ENCODE measurements at regions not wholly inside any gene's neighbourhood (a gene's known extent, or its start where the extent isn't known, plus 50 kb on each side); places are given as distances from the start of the nearest gene placed in this dataset.

GRCh38 chr1:234702342-234703000, 92.5 kb upstream of the IRF2BP2 start:
- Histone ChIP-seq H3K9ac (ENCODE audit: low read length) (no peak overlapping the region), H4K20me1 (ENCODE audit: control insufficient read depth, insufficient read depth, low read length, poor library complexity, severe bottlenecking) (no peaks in the 10 kb centered on the region), H3K4me1 (ENCODE audit: control insufficient read depth in 2 of 2, insufficient read depth in 2 of 2, low read length in 2 of 2) (no peaks in the 10 kb centered on the region), H3K79me2 (ENCODE audit: control insufficient read depth, insufficient read depth, low read length) (no peaks in the 10 kb centered on the region), H3K27ac (ENCODE audit: low read length in 2 of 2) (no peak overlapping the region), H3K4me3 (ENCODE audit: control extremely low read depth in 1 of 5, extremely low read depth in 1 of 5, insufficient read depth in 1 of 5, low read depth in 2 of 5, low read length in 4 of 5) (no peak overlapping the region), H3K4me2 (replicated peaks; ENCODE audit: low read depth, low read length, poor library complexity, severe bottlenecking) (no peak overlapping the region), H3K27me3 (replicated peaks in 1 of 4; ENCODE audit: control extremely low read depth in 1 of 4, control insufficient read depth in 3 of 4, insufficient read depth in 4 of 4, low read length in 3 of 4) (no peaks in the 10 kb centered on the region), H3K36me3 (replicated peaks in 1 of 2; ENCODE audit: control extremely low read depth in 1 of 2, control insufficient read depth in 1 of 2, extremely low read depth in 1 of 2, insufficient read depth in 2 of 2, low read length in 1 of 2) (no peaks in the 10 kb centered on the region), H2AFZ (ENCODE audit: insufficient read depth, low read depth, low read length, poor library complexity, severe bottlenecking) (no peak overlapping the region), H3K9me3 (ENCODE audit: control extremely low read depth in 1 of 3, control insufficient read depth in 2 of 3, insufficient read depth in 1 of 3, low read length in 2 of 3) (no peaks in the 10 kb centered on the region)
- TF ChIP-seq CTCF (IDR thresholded peaks at IDR 0.05) = no peak
- TF ChIP-seq EZH2 (IDR thresholded peaks at IDR 0.05; ENCODE audit: borderline replicate concordance, insufficient read depth, low read depth, low read length, poor library complexity, severe bottlenecking) = no peak
- H3K27me3 Mint-ChIP-seq = no peaks in the 10 kb centered on the region
- H3K4me1 Mint-ChIP-seq = peaks cover 5% of the 10 kb centered on the region
- ChIA-PET POLR2A (no interaction called here), CTCF (no interaction called here)
- DNase-seq (no peak), ATAC-seq (ENCODE audit: low read depth) (no peak)
- intact Hi-C loops (cut with micrococcal nuclease) = no loop called here
- WGBS (ENCODE audit: insufficient coverage) = 82% methylated on average over 6 of the region's 7 CpGs
- H3K9me3 Mint-ChIP-seq (ENCODE audit: insufficient read depth) = no peaks in the 10 kb centered on the region
- H3K27ac Mint-ChIP-seq = no peak overlapping the region
- H3K4me3 Mint-ChIP-seq = no peak overlapping the region

GRCh38 chr1:234701737-234702341, 91.9 kb upstream of the IRF2BP2 start:
- Mint-ChIP-seq H3K9me3 (ENCODE audit: insufficient read depth) (no peaks in the 10 kb centered on the region), H3K4me1 (peaks cover 5% of the 10 kb centered on the region), H3K4me3 (no peak overlapping the region), H3K27ac (no peak overlapping the region), H3K27me3 (no peaks in the 10 kb centered on the region)
- Histone ChIP-seq H3K27ac (ENCODE audit: low read length in 2 of 2) (no peak overlapping the region), H4K20me1 (ENCODE audit: control insufficient read depth, insufficient read depth, low read length, poor library complexity, severe bottlenecking) (no peaks in the 10 kb centered on the region), H3K9me3 (ENCODE audit: control extremely low read depth in 1 of 3, control insufficient read depth in 2 of 3, insufficient read depth in 1 of 3, low read length in 2 of 3) (no peaks in the 10 kb centered on the region), H3K27me3 (replicated peaks in 1 of 4; ENCODE audit: control extremely low read depth in 1 of 4, control insufficient read depth in 3 of 4, insufficient read depth in 4 of 4, low read length in 3 of 4) (no peaks in the 10 kb centered on the region), H3K4me1 (ENCODE audit: control insufficient read depth in 2 of 2, insufficient read depth in 2 of 2, low read length in 2 of 2) (no peaks in the 10 kb centered on the region), H3K36me3 (replicated peaks in 1 of 2; ENCODE audit: control extremely low read depth in 1 of 2, control insufficient read depth in 1 of 2, extremely low read depth in 1 of 2, insufficient read depth in 2 of 2, low read length in 1 of 2) (no peaks in the 10 kb centered on the region), H3K79me2 (ENCODE audit: control insufficient read depth, insufficient read depth, low read length) (no peaks in the 10 kb centered on the region), H3K4me2 (replicated peaks; ENCODE audit: low read depth, low read length, poor library complexity, severe bottlenecking) (no peak overlapping the region), H3K4me3 (ENCODE audit: control extremely low read depth in 1 of 5, extremely low read depth in 1 of 5, insufficient read depth in 1 of 5, low read depth in 2 of 5, low read length in 4 of 5) (no peak overlapping the region), H3K9ac (ENCODE audit: low read length) (no peak overlapping the region), H2AFZ (ENCODE audit: insufficient read depth, low read depth, low read length, poor library complexity, severe bottlenecking) (no peak overlapping the region)
- intact Hi-C loops (cut with micrococcal nuclease) = no loop called here
- TF ChIP-seq EZH2 (IDR thresholded peaks at IDR 0.05; ENCODE audit: borderline replicate concordance, insufficient read depth, low read depth, low read length, poor library complexity, severe bottlenecking) = no peak
- TF ChIP-seq CTCF (IDR thresholded peaks at IDR 0.05) = no peak
- 87% methylated on average over 5 of the region's 6 CpGs for WGBS (ENCODE audit: insufficient coverage)
- ChIA-PET POLR2A (interaction anchor here (1.0 kb wide), 1 partner anchor 10 kb away, joined by 3 read pairs; no protein-coding TSS in a partner anchor), CTCF (interaction anchor here (0.7 to 1.4 kb wide), 2 partner anchors 9 to 53 kb away, joined by 3 to 4 read pairs; no protein-coding TSS in a partner anchor)
- no peak for DNase-seq
- ATAC-seq (ENCODE audit: low read depth) = no peak
